BE2C (cell line): ENCODE measurements at regions not wholly inside any gene's neighbourhood (a gene's known extent, or its start where the extent isn't known, plus 50 kb on each side); places are given as distances from the start of the nearest gene placed in this dataset.

Source experiments
- DNase-seq: peaks from one replicate; pipeline ENCODE4 v3.0.0-alpha.2; 2020
- H3K27me3 ChIP-seq: fragments of 250-450 bp; sonication (Bioruptor Pico); 2 replicates; pipeline ENCODE4 v1.5.1; 2020; ENCODE audit warnings: mild to moderate bottlenecking
- H3K36me3 ChIP-seq: fragments of 250-450 bp; sonication (Bioruptor Pico); 2 replicates; pipeline ENCODE4 v1.5.1; 2020; ENCODE audit warnings: mild to moderate bottlenecking
- H3K4me1 ChIP-seq: fragments of 250-450 bp; sonication (Bioruptor Pico); 2 replicates; pipeline ENCODE4 v1.5.1; 2020
- H3K4me3 ChIP-seq: 2 replicates; pipeline ENCODE4 v1.5.1; 2011; ENCODE audit warnings: low read depth, low read length
- H3K9me3 ChIP-seq: fragments of 250-450 bp; sonication (Bioruptor Pico); 2 replicates; pipeline ENCODE4 v1.5.1; 2020
- TF ChIP-seq, protein P1 (sequence below): IDR thresholded peaks from 2 replicates; pipeline ENCODE4 v1.5.1; 2012; ENCODE audit warnings: mild to moderate bottlenecking, low read depth, low read length

DNA sequence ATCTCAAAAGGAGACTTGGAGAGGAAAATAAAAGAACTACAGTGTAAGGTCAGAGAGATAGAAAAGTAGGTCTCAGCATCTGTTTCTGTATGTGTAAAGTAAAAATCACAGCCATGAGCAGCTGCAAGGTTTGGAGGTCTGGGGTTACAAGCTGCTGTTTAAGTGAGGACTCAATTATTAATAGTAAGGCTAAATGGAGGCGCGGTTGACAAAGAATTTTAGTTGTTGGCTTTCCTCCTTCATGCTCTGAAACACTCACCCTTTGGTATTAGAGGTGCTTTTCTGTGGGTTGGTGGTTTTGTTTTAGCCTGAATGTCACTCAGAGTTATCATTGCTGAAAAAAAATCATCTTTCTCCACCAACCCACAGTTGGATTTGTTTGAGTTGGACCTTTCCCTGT lies 59.8 kb upstream of the HAO2 start:
- H3K36me3 ChIP-seq = no peaks in the 10 kb centered on the region

DNA sequence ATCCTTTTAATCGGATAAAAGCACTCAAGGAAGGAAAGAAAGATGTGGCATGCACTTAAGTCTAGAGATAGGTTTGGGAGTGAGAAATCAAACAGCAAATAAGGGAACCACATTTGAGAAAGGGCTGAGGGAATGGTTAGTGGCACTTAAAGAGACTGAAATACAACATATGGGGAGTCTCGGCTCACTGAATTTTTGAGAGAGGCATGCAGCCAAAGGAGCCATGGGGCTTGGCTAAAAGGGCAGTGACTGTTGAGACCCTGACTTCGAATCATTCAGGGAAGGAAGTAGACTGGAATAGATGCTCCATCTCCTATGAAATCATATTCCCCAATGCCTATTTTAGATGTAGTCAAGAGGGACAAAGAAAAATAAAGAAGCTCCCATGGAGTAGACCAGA lies 58.3 kb upstream of the HAO2 start:
- DNase-seq = no peak
- Histone ChIP-seq H3K27me3 (peaks cover 18% of the 10 kb centered on the region), H3K36me3 (no peaks in the 10 kb centered on the region), H3K4me1 (no peaks in the 10 kb centered on the region), H3K4me3 (no peak overlapping the region), H3K9me3 (no peaks in the 10 kb centered on the region)
- TF ChIP-seq, protein P1, sequence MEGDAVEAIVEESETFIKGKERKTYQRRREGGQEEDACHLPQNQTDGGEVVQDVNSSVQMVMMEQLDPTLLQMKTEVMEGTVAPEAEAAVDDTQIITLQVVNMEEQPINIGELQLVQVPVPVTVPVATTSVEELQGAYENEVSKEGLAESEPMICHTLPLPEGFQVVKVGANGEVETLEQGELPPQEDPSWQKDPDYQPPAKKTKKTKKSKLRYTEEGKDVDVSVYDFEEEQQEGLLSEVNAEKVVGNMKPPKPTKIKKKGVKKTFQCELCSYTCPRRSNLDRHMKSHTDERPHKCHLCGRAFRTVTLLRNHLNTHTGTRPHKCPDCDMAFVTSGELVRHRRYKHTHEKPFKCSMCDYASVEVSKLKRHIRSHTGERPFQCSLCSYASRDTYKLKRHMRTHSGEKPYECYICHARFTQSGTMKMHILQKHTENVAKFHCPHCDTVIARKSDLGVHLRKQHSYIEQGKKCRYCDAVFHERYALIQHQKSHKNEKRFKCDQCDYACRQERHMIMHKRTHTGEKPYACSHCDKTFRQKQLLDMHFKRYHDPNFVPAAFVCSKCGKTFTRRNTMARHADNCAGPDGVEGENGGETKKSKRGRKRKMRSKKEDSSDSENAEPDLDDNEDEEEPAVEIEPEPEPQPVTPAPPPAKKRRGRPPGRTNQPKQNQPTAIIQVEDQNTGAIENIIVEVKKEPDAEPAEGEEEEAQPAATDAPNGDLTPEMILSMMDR = no peak

More for the DNA sequence above, 59.8 kb upstream of the HAO2 start:
- H3K4me3 ChIP-seq = no peak overlapping the region
- H3K9me3 ChIP-seq = no peaks in the 10 kb centered on the region
- no peak for DNase-seq
- no peaks in the 10 kb centered on the region for H3K4me1 ChIP-seq
- H3K27me3 ChIP-seq = peaks cover 18% of the 10 kb centered on the region
- TF ChIP-seq, protein P1 = no peak

DNA sequence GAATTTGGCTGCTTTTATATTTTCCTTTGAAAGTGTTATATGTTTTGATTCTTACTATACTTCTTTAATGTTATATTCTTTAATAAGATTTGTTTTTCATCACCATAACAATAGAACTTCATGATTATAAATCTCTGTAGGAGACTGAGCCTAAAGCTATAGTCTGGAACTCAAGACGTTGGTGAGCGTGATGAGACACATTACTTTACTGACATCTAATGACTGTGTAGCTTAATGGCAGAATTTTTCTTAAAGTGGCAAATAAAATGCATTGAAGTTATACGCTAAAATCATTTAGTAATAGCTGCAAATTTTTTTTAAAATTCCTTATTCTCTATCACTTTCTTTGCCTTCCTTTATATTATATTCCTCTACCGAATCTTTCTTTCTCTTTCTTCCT lies 56.1 kb upstream of the HAO2 start:
- Histone ChIP-seq H3K4me3 (no peak overlapping the region), H3K36me3 (no peaks in the 10 kb centered on the region), H3K27me3 (peaks cover 7% of the 10 kb centered on the region; the same call in 1 of the 2 replicates), H3K4me1 (no peaks in the 10 kb centered on the region), H3K9me3 (no peaks in the 10 kb centered on the region)
- TF ChIP-seq, protein P1 = no peak
- DNase-seq = no peak

DNA sequence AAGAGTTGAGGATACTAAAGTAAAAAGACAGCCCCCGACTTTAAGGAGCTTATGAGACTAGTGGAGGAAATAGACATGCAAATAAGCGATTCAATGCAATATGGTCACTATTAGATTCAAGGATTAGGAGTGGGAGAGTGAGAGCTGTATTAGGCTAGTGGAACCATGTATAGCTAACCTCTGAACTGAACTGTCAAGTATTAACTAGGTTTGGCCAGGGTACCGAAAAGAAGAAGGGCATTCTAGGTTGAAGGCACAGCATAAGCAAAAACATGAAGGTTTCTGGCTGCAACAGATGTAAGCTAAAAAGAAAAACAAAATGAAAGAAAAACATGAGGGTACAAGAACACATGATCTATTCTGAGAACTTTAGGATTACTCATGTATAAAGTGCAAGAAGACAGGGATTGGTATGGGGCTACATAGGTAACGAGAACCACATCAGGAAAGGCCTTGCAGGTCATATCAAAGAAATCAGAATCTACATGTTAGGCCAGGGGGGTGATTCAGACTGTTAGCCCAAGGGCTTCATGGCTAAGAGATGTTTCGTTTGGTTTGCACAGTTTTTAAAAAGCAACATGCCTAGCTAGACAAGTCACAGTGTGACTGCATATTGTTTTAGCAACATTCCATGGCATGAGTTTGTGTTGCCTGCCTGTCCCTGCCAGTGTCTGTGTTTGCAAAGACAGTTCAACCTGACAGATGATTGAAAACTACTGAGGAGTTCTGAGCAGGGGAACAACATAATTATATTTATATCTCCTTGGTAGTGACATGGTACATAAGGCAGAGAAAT lies 54.4 kb upstream of the HAO2 start:
- H3K4me1 ChIP-seq = no peaks in the 10 kb centered on the region
- peaks cover 7% of the 10 kb centered on the region; the same call in 1 of the 2 replicates for H3K27me3 ChIP-seq
- no peak overlapping the region for H3K4me3 ChIP-seq
- H3K36me3 ChIP-seq = no peaks in the 10 kb centered on the region
- TF ChIP-seq, protein P1 = no peak
- DNase-seq = no peak
- no peaks in the 10 kb centered on the region for H3K9me3 ChIP-seq

DNA sequence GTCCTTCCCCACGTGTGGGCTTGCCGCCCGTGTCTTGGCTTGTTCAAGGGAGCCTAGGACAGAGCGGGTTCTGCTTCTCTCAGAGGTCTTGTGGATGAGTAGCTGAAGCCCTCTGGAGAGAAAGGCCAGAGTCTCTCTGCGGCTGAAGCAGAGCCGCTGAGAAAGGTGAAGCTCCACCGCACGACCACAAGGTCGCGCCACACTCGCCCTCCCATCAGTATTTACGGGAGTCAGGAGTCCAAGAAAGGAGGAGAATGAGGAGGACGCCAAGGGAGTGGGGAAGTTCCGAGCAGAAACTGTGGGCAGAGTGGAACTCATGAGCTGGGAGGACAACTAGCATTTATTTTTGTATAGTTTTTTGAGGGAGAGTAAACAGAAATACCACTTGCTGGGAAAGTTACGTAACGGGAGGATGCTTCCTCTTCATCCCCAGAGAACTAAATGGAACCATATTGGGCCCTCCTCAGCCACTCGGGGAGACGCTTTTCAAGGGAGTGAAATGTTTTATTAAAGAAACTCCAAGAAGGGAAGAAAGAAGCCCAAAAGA lies 51.6 kb upstream of the HAO2 start:
- H3K4me1 ChIP-seq = no peaks in the 10 kb centered on the region
- no peaks in the 10 kb centered on the region for H3K36me3 ChIP-seq
- no peaks in the 10 kb centered on the region for H3K9me3 ChIP-seq
- peak; percentile 27 for DNase-seq
- no peak overlapping the region for H3K4me3 ChIP-seq
- peaks cover 7% of the 10 kb centered on the region; the same call in 1 of the 2 replicates for H3K27me3 ChIP-seq
- TF ChIP-seq, protein P1 = peak; percentile 42
